Astrocyte (in vitro differentiated cells and primary cell): ENCODE measurements at regions not wholly inside any gene's neighbourhood (a gene's known extent, or its start where the extent isn't known, plus 50 kb on each side); places are given as distances from the start of the nearest gene placed in this dataset.
A peak's percentile ranks its signal among the peaks of the same experiment; 100 is the strongest.

Experiments used
- DNase-seq: peaks from one replicate; pipeline ENCODE4 v3.0.0-alpha.2; 2010; ENCODE audit warnings: low read depth
- FAIRE-seq: peaks from 2 replicates; lab custom pipeline; 2011; peaks lifted over from hg19 to GRCh38; lab: Jason Lieb, UNC
- H2AFZ ChIP-seq: 2 replicates; pipeline ENCODE4 v1.6.0; 2012; ENCODE audit warnings: low read depth, low read length, inconsistent platforms
- H3K27ac ChIP-seq: 2 replicates; pipeline ENCODE4 v1.5.1; 2011; ENCODE audit warnings: low read depth, low read length, inconsistent platforms
- H3K27me3 ChIP-seq: 2 replicates; pipeline ENCODE4 v1.6.0; 2011; ENCODE audit warnings: low read length, inconsistent platforms; ENCODE audit not compliant: insufficient read depth
- H3K36me3 ChIP-seq: 2 replicates; pipeline ENCODE4 v1.5.1; 2011; ENCODE audit warnings: low read length, inconsistent platforms; ENCODE audit not compliant: insufficient read depth
- H3K4me1 ChIP-seq: 2 replicates; pipeline ENCODE4 v1.5.1; 2011; ENCODE audit warnings: low read length, inconsistent platforms; ENCODE audit not compliant: insufficient read depth
- H3K4me2 ChIP-seq: 2 replicates; pipeline ENCODE4 v1.6.0; 2012; ENCODE audit warnings: low read length, inconsistent platforms
- H3K4me3 ChIP-seq: 2 replicates; pipeline ENCODE4 v1.5.1; 2011; ENCODE audit warnings: low read depth, mild to moderate bottlenecking, low read length, inconsistent platforms; ENCODE audit not compliant: insufficient read depth
- H3K79me2 ChIP-seq: 2 replicates; pipeline ENCODE4 v1.6.0; 2012; ENCODE audit warnings: mild to moderate bottlenecking, low read length, inconsistent platforms; ENCODE audit not compliant: insufficient read depth
- H3K9ac ChIP-seq: 2 replicates; pipeline ENCODE4 v1.6.0; 2012; ENCODE audit warnings: mild to moderate bottlenecking, low read length, inconsistent platforms
- H3K9me3 ChIP-seq: 2 replicates; pipeline ENCODE4 v1.5.1; 2012; ENCODE audit warnings: low read depth, mild to moderate bottlenecking, low read length, inconsistent platforms; ENCODE audit not compliant: insufficient read depth
- H4K20me1 ChIP-seq: 2 replicates; pipeline ENCODE4 v1.6.0; 2012; ENCODE audit warnings: low read length, inconsistent platforms; ENCODE audit not compliant: insufficient read depth
- H3K27ac Mint-ChIP-seq: one replicate; pipeline ENCODE4 v1.8.0; 2021; ENCODE audit warnings: mild to moderate bottlenecking, mixed read lengths; ENCODE audit not compliant: unreplicated experiment
- H3K27me3 Mint-ChIP-seq: one replicate; pipeline ENCODE4 v1.8.0; 2021; ENCODE audit warnings: low read depth, mixed read lengths; ENCODE audit not compliant: unreplicated experiment
- H3K36me3 Mint-ChIP-seq: one replicate; pipeline ENCODE4 v1.8.0; 2021; ENCODE audit warnings: low read depth, mixed read lengths; ENCODE audit not compliant: unreplicated experiment
- H3K4me1 Mint-ChIP-seq: one replicate; pipeline ENCODE4 v1.8.0; 2021; ENCODE audit warnings: low read depth, mixed read lengths; ENCODE audit not compliant: unreplicated experiment
- H3K4me3 Mint-ChIP-seq: one replicate; pipeline ENCODE4 v1.8.0; 2021; ENCODE audit warnings: mild to moderate bottlenecking, moderate library complexity, mixed read lengths; ENCODE audit not compliant: unreplicated experiment
- H3K9me3 Mint-ChIP-seq: one replicate; pipeline ENCODE4 v1.8.0; 2021; ENCODE audit warnings: mild to moderate bottlenecking, mixed read lengths; ENCODE audit not compliant: unreplicated experiment
- CTCF ChIP-seq: IDR thresholded peaks from 2 replicates; pipeline ENCODE4 v1.5.1; 2011; ENCODE audit warnings: low read depth, mild to moderate bottlenecking, inconsistent platforms, low read length, moderate library complexity; ENCODE audit not compliant: insufficient read depth
- EZH2 ChIP-seq: IDR thresholded peaks from 2 replicates; pipeline ENCODE4 v1.6.1; 2012; ENCODE audit warnings: mild to moderate bottlenecking, low read length, inconsistent platforms; ENCODE audit not compliant: insufficient read depth

- Histone ChIP-seq H3K27ac (no peak overlapping the region), H3K4me3 (no peak overlapping the region), H3K79me2 (no peaks in the 10 kb centered on the region), H3K4me2 (no peak overlapping the region), H3K4me1 (peaks cover 21% of the 10 kb centered on the region), H3K9ac (no peak overlapping the region), H2AFZ (no peak overlapping the region), H3K27me3 (no peaks in the 10 kb centered on the region), H4K20me1 (no peaks in the 10 kb centered on the region), H3K9me3 (no peaks in the 10 kb centered on the region), H3K36me3 (no peaks in the 10 kb centered on the region)
- Mint-ChIP-seq H3K9me3 (no peaks in the 10 kb centered on the region), H3K36me3 (no peaks in the 10 kb centered on the region), H3K4me1 (peaks cover 43% of the 10 kb centered on the region), H3K4me3 (no peak overlapping the region), H3K27ac (no peak overlapping the region), H3K27me3 (no peaks in the 10 kb centered on the region)
- DNase-seq = no peak
- no peak for TF ChIP-seq EZH2
- no peak for TF ChIP-seq CTCF
- peak; percentile 54 for FAIRE-seq
These were observed 255.8 kb downstream of the HDGFL1 start for GRCh38 chr6:22825210-22825609.

DNA sequence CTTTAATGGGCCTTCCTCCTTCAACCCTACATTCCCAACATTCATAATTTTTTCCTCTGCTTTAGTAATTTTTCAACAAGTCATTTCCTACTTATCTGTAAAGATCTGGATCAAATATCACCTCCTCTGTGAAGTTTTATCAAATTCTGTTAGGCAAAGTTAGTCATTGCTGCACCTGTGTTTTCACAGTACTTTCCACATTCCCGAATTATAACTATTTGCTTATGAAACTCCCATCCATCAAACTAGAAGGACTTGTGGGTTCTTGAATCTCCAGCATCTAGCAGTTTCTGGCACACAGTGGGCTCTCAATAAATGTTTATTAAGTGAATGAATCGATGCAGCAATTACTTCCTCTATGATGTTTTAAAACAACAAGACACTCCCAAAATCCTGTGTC lies 257.6 kb downstream of the HDGFL1 start:
- Histone ChIP-seq H3K9me3 (no peaks in the 10 kb centered on the region), H3K4me2 (peak overlapping the region; percentile 11), H3K4me3 (no peak overlapping the region), H3K36me3 (no peaks in the 10 kb centered on the region), H3K27ac (peak overlapping the region; percentile 98), H4K20me1 (no peaks in the 10 kb centered on the region), H2AFZ (no peak overlapping the region), H3K4me1 (peaks cover 21% of the 10 kb centered on the region), H3K9ac (peak overlapping the region; percentile 86), H3K27me3 (no peaks in the 10 kb centered on the region), H3K79me2 (no peaks in the 10 kb centered on the region)
- Mint-ChIP-seq H3K9me3 (no peaks in the 10 kb centered on the region), H3K27me3 (no peaks in the 10 kb centered on the region), H3K4me3 (no peak overlapping the region), H3K36me3 (no peaks in the 10 kb centered on the region), H3K4me1 (peaks cover 36% of the 10 kb centered on the region), H3K27ac (peak overlapping the region; percentile 100)
- DNase-seq = peak; percentile 97
- TF ChIP-seq EZH2 (no peak), CTCF (no peak)
- no peak for FAIRE-seq

DNA sequence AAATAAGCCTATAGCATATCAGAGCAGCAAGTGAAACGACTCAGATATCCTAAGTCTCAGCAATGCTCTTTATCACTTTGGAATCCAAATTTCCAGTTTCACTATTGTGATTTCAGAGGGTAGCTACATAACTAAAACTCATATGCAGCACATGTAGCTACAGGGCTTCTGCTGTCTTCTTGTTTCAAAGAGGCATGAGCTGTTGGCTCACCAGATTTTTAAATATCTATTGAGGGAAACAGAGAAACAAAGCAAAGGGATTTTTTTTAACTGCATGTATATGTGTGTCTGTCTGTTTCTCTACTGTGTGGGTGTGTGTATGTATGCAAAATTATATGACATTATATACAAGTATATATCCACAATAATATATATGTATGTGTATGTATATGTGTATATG lies 258.4 kb downstream of the HDGFL1 start:
- peak overlapping the region; percentile 98 for H3K27ac ChIP-seq
- H3K27me3 Mint-ChIP-seq = no peaks in the 10 kb centered on the region
- no peaks in the 10 kb centered on the region for H3K9me3 Mint-ChIP-seq
- H3K4me3 ChIP-seq = no peak overlapping the region
- H3K4me1 Mint-ChIP-seq = peaks cover 31% of the 10 kb centered on the region
- peak overlapping the region; percentile 86 for H3K9ac ChIP-seq
- H2AFZ ChIP-seq = peak overlapping the region; percentile 22
- H3K4me3 Mint-ChIP-seq = no peak overlapping the region
- H3K36me3 ChIP-seq = no peaks in the 10 kb centered on the region
- H3K36me3 Mint-ChIP-seq = no peaks in the 10 kb centered on the region
- H3K27me3 ChIP-seq = no peaks in the 10 kb centered on the region
- no peaks in the 10 kb centered on the region for H4K20me1 ChIP-seq
- peaks cover 21% of the 10 kb centered on the region for H3K4me1 ChIP-seq
- TF ChIP-seq CTCF (no peak), EZH2 (no peak)
- H3K4me2 ChIP-seq = peak overlapping the region; percentile 76
- H3K79me2 ChIP-seq = no peaks in the 10 kb centered on the region
- H3K27ac Mint-ChIP-seq = peak overlapping the region; percentile 100
- FAIRE-seq (no peak), DNase-seq (peak; percentile 47)
- no peaks in the 10 kb centered on the region for H3K9me3 ChIP-seq
